ENCODE measurements at regions not wholly inside any gene's neighbourhood (a gene's known extent, or its start where the extent isn't known, plus 50 kb on each side); places are given as distances from the start of the nearest gene placed in this dataset.

DNA sequence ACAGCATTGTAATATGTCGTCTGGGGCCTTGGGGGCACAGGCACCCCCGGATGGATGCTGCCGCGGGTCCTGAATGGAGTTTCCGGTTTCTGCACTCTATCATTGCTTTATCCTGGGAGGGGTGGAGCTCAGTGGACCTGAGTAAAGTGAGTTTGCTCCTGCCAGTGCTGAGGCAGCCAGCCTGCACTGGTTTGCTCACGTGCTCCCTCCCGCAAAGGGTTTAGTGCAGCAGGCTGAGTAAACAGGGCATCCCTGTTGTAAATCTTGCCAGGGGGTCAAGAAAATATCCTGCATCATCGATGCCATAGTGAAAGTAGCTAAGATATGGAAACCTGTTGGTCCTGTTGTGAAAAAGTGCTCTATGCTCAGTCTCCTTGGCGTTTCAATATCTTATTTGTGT is 85.6 kb upstream of the BRINP3 start:
- TF ChIP-seq, protein P1, sequence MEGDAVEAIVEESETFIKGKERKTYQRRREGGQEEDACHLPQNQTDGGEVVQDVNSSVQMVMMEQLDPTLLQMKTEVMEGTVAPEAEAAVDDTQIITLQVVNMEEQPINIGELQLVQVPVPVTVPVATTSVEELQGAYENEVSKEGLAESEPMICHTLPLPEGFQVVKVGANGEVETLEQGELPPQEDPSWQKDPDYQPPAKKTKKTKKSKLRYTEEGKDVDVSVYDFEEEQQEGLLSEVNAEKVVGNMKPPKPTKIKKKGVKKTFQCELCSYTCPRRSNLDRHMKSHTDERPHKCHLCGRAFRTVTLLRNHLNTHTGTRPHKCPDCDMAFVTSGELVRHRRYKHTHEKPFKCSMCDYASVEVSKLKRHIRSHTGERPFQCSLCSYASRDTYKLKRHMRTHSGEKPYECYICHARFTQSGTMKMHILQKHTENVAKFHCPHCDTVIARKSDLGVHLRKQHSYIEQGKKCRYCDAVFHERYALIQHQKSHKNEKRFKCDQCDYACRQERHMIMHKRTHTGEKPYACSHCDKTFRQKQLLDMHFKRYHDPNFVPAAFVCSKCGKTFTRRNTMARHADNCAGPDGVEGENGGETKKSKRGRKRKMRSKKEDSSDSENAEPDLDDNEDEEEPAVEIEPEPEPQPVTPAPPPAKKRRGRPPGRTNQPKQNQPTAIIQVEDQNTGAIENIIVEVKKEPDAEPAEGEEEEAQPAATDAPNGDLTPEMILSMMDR (IDR thresholded peaks at IDR 0.05): no peak
- TF ChIP-seq POLR2AphosphoS5 (IDR thresholded peaks at IDR 0.05) (no peak), POLR2A (IDR thresholded peaks at IDR 0.05) (no peak)

All from suprapubic skin (tissue), 4 donors.